Stimulated activated CD4-positive, alpha-beta T cell treated with anti-CD3 and anti-CD28 coated beads, TNF-alpha, amount 100 ng/mL, for 24 hours (primary cell): ENCODE measurements at regions not wholly inside any gene's neighbourhood (a gene's known extent, or its start where the extent isn't known, plus 50 kb on each side); places are given as distances from the start of the nearest gene placed in this dataset.
A peak's percentile ranks its signal among the peaks of the same experiment; 100 is the strongest.
"Not testable (repeated sequence)": the region's sequence is repeated elsewhere in the genome, so short reads cannot be mapped to it uniquely, and the experiment has no call there.

Experiments
- DNase-seq, 3 experiments: peaks; one replicate each; pipeline ENCODE4 v3.0.0-alpha.2; 2020; ENCODE audit warnings: low read depth in 3 of 3

DNA sequence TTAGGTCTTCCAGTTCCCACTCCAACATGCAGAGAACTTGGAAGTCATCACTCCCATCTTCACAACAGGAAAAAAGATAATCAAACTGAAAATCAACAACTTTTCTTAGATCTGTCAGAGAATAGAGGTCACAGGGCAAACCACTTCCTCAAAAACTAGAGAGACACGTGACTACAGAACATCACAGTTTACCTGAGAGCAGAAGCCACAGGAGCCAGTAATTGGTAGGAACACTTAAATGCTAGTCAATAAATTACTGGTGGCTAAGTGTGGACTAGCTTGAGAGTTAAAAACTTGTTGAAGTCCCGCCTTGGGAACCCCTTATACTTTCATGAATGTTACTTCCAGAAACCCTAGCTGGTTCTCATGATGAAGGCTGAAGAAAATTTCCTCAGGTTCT is 81.1 kb downstream of the THSD1 start:
- DNase-seq = not testable (repeated sequence)

DNA sequence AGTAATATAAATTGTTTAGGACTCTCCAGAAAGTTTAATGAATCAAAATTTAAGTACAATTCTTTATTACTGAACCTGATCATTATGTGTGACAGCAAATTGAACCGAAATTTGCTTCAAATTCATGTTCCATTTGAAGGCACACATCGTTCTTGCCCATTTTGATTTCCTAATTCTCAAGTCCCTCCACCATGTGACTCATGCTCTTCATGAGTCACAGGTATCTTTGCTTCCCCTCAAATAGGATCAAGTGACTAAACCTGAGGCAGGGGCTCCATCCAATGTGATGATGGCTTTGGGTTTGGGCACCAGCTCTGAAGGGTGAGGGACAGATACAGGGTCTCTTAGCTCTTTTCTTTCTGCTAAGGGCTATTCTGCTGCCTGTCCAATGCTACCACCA is 86.1 kb downstream of the THSD1 start:
- DNase-seq = no peak

DNA sequence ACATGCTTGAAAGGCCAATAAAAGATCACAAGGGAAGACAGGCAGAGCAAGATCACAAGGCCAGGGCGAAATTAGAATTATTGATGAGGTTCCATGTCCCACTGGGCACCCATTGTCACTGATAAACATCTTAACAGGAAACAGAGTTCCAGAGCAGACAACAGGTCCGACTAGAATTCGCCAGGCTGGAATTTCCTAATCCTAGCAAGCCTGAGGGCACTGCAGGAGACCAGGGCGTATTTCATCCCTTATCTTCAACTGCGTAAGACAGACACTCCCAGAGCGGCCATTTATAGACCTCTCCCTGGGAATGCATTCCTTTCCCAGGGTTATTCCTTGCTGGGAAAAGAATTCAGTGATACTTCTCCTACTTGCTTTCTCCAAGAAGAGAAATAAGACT is 96.1 kb downstream of the THSD1 start:
- DNase-seq = not testable (repeated sequence)

DNA sequence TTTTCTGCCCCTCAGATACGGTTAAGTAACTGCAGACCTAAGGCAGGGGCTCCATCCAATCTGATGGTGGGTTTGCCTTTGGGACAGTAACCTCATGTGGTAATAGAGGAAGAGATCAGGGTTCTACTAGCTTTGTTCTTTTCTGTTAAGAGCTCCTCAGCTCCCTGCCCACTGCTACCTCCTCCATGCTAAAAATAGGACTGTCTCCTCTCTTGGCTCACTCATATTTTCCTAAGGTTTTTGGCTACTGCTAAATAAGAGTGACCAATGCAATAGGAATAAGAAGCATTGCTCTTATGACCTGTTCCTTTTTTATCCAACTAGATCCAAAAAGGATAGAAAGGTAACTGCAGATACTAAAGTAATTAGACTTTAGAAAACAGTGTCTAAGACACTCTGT is 99.6 kb downstream of the THSD1 start:
- DNase-seq = not testable (repeated sequence)

DNA sequence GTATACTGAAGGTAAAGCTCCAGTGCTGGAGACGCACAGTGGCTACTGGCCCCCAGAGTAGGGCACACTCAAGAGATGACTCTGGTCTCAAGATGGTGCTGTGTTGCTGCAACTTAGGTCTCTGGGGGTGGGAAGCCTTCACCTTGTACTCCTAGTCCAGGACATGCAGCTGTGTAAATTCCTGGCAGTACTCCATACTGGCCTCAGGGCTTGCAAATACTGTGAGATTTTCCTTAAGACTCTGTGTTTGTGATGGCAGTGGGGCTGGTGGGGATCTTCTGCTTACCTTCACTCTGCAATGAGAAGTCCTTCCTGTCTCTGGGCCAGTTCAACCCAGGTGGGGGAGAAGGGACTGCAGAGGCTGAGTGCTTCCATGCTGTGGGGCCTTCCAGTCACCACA is 102.9 kb downstream of the THSD1 start:
- not testable (repeated sequence) for DNase-seq

DNA sequence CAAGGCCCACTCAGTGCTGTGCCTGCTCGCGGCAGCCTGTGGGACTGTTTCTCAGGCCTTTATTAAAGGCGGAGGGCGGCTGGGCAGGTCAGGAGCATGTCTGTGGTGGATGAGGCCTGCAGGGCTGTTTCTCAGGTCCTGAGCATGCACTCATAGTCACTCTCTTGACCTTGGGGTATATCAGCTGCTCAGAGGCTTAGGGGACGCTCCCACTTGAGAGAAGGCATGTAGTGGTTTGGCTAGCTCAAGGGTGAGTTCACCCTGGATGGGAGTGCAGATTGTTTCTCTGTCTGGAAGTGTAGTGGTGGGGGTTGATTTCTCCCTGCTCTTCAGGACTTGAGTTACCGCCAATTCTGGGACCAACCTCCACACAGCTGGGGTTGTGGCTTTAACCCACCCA is 103.3 kb downstream of the THSD1 start:
- not testable (repeated sequence) for DNase-seq

DNA sequence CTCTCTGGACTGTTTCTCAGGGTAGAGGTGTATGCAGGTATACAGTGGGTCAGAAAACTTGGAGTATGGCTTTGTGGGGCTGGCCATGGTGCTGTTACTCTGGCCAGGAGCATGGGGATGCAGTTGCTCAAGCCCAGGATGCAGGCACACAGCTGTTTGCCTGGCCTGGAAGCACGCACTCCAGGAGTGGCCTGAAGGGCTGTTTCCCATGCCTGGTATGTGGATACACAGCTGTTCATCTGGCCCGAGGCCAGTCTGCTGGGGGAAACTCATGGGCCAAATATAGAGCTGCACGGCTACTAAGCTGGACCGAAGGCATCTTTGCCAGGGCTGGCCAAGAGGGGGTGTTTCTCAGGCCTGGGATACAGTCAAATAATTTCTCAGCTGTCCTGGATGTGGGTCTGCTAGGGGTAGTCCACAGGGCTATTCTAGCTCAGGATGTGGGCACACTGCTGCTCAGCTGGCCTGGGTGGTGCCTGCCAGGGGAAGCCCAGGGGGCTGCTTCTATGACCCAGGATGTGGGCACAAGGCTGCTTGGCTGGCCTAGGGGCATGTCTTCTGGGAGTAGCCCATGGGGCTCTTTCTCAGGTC is 104.1 kb downstream of the THSD1 start:
- DNase-seq = not testable (repeated sequence)

DNA sequence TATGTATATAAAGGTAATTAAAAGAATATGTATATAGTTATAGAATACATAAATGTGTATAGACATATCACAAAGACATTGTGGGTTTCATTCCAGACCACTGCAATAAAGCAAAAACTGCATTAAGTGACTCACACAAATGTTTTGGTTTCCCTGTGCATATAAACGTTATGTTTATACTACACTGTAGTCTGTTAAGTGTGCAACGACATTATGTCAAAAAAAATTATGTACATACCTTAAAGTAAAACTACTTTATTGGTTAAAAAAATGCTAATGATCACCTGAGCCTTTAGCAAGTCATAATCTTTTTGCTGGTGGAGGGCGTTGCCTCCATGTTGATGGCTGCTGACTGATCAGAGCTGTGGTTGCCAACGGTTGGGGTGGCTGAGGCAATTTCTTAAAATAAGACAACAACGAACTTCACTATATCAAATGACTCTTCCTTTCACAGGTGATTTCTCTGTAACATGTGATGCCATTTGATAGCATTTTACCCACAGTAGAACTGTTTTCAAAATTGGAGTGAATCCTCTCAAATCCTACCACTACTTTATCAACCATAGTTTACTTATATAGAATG is 107.8 kb downstream of the THSD1 start:
- not testable (repeated sequence) for DNase-seq

DNA sequence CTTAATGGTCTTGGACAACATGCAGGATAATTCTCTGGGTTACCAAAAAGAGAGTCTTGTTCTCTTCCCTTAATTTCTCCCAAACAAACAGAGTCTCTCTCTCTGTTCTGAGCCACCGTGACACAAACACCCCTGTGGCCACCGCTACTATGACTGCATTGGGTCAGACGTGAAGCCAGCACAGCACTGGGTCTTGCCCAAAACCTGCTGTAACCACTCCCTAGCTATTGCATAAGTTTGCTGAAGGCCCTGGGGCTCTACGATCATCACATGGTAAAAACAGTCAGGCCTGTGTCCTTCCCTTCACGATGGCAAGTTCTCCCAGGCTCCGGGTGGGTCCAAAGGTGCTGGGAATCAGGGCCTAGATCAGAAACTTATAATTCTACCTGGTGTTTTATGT is 117.1 kb downstream of the THSD1 start:
- not testable (repeated sequence) for DNase-seq

DNA sequence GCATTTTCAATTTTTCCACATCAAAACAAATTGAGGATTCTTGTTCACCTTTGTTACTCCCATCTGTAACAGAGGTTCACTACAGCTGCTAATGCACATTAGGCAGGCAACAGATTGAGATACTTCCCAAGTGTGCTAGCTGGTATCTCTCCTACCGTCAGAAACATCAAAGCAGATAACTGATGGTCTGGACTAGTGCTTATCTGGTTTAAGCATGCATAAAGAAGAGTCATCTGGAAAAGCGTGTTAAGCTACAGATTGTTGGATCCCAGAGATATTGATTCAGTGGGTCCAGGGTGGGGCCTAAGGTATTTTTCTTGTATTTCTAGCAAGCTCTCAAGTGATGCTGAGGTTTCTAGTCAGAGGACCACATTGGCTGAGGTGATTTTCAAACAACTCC is 122.0 kb upstream of the NEK3 start:
- DNase-seq = not testable (repeated sequence)

DNA sequence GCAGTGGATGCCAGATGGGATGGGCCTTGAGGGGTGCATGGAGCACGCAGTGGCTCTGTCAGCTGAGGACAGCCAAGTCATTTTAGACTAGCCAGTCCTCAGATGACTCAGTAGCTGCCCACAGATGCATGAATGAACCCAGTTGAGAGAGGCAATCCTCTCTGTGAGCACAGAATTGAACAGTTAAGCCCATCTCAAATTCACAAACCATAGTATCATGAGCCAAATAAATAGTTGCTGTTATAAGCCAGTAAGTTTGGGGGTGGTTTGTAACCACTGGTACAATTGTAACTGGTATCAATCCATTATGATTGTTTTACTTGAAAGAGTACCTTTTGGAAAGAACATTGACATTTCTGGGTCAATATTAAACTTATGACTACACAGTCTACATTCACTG is 120.0 kb upstream of the NEK3 start:
- not testable (repeated sequence) for DNase-seq

DNA sequence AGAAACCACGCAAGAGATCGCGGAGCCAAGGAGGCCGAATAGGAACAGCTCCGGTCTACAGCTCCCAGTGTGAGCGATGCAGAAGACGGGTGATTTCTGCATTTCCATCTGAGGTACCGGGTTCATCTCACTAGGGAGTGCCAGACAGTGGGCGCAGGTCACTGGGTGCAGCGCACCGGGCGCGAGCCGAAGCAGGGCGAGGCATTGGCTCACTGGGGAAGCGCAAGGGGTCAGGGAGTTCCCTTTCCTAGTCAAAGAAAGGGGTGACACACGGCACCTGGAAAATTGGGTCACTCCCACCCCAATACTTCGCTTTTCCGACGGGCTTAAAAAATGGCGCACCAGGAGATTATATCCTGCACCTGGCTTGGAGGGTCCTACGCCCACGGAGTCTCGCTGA is 94.9 kb upstream of the NEK3 start:
- not testable (repeated sequence) for DNase-seq

DNA sequence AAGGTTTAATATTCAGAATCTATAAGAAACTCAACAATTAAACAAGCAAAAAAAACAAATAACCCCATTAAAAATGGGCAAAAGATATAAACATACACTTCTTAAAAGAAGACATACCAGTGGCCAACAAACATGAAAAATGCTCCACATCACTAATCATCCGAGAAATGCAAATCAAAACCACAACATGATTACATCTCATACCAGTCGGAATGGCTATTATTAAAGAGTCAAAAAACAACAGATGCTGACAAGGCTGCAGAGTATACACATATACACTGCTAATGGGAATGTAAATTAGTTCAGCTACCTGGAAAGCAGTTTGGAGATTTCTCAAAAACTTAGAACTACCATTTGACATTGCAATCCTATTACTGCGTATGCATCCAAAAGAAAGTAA is 81.4 kb upstream of the NEK3 start:
- DNase-seq = not testable (repeated sequence)

DNA sequence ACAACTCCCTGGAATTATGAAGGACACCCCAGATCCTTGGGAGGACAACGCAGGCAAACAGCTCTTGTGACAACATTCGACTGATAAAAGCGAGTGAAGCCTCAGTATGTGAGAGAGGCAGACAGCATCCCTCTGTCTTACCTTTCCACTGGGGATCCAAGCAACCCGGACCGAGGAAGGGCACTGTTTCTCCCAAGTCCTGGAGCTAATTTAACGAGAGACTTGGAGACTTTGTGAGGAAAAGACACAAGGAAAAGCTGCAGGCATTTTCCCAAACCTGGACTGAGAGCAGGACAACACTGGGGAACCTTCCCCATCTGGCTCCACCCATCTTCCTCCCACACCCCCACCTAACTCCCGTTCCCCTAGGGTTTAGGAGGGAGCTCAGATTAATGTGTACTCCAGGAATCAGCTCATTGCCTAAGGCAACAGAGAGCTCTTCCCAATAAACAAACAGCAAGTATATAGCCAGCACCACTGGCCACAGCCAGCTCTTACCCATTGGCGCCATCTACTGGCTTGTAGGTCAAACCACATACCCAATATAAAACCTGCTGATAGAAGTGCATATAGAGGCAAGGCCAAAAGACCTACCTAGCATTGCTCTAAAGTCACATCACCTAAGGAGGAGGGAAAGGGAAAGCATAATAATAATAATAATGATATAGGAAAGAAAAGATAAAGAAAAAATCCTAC is 76.7 kb upstream of the NEK3 start:
- peak; percentile 5 to 29 (median 14) for DNase-seq

DNA sequence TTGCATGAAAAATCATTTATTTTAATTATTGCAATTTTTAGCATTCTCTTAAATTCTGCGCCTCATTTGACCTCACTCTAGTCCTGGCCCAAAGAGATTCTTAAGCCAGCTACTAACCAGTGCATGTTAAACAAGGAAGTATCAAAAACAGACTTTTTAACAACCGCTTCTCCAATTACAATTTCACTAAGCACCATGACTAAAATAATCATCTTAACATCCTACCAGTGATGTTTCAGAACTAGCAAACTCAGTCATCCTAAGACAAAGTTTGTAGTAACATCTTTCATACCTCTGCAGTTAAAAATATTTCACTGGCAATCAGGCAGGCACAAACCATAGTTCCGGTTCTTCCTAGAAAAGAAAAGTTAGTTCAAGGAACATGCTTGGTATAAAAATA is 75.5 kb upstream of the NEK3 start:
- not testable (repeated sequence) for DNase-seq

DNA sequence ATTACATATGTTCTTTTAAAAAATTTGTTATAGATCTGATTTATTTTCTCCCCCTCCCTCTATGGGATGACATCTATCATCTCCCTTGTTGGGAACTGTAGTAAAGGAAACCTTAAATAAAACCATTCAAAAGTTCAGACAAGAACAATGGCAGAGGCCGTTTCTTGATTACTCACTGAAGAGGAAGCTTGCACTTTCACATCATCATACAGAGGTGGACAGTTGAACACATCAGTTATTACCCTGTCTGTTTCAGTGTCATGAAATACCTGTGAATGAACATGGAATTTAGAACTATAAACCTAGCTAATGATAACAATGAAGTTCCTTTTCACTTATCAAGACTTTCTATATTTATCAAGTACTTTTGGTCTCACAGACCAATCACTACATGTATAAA is 63.7 kb upstream of the NEK3 start:
- not testable (repeated sequence) for DNase-seq

DNA sequence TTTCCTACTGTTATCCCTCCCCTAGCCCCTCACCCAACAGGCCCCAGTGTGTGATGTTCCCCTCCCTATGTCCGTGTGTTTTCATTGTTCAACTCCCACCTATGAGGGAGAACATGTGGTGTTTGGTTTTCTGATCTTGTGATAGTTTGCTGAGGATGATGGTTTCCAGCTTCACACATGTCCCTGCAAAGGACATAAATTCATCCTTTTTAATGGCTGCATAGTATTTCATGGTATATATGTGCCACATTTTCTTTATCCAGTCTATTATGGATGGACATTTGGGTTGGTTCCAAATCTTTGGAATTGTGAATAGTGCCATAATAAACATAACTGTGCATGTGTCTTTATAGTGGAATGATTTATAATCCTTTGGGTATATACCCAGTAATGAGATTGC is 54.5 kb upstream of the NEK3 start:
- not testable (repeated sequence) for DNase-seq

DNA sequence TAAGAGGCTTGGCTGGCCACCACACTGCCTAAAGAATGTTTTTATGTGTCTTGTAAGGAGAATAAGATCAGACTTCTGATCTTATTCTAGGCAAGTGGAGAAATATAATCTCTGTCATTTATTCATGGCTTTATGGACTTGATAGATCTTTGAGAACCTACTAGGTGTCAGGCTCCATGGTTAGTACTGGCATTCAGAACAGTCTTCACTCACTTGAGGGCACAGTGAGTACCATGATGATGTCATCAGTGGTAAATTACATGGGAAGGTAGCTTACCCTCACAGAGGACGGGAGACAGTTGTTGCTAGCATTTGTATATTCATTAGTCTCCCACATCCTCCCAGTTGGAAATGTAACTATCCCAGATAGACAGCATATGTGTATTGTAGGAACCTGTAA is 53.5 kb upstream of the NEK3 start:
- not testable (repeated sequence) for DNase-seq

DNA sequence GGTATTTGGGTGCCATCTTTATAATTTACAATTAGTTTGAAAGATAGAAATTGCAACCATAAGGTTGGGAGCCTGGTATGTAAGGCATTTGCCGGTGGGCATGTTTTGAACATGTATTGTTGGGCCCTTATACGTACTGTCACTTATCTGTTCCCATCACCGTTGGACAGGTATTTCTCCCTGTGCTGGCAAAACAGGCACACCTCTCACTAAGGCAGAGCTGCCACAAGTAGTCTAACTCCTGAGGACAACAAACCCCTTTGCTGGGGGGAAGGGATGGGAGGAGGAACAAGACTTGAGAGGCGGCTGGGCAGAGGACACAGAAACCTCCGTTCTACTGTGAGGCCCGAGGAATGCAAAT is 52.0 kb upstream of the NEK3 start:
- not testable (repeated sequence) for DNase-seq

DNA sequence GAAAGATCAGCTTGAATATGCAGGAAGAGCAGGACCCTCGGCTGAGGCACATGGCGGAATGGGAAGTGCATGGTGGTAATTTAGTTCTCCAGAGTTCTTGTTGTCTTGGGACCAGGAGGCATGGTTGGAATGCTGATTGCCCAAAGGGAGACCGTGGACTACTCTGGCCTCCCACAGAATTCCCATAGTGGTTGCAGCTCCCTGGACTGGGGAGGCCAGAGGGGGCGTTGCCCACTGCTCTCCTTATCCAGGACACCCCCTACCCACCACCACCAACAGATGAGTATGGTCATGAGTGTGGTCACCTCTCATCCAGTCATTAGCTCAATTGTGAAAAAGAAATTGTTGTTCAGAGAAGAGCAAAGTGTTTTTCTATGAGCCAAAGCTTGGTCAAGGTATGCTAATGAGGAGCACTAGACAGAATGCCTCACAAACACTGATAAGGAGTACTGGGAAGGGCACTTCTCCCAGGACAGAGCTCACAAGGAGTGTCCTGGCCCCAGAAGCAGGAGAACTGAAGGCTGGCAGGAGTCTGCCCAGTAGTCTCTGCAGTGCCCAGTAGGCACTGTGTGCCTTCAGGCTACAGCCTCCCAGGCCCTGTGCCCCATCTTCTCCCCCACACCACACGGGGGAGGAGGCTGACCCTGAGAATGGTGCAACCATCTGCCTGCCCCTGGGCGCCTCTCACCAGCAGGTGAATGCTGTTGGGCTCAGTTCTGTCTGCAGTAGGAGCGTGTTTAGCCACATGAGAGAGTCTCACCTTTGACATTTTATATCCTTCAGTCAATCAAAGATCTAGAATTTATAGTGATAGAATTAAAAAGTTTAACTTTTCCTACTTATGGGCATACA is 51.4 kb upstream of the NEK3 start:
- not testable (repeated sequence) for DNase-seq
